H9 (cell line): ENCODE measurements at regions not wholly inside any gene's neighbourhood (a gene's known extent, or its start where the extent isn't known, plus 50 kb on each side); places are given as distances from the start of the nearest gene placed in this dataset.

Experiments used
- DNase-seq: peaks from one replicate; pipeline ENCODE4 v3.0.0-alpha.2; 2017
- H2AFZ ChIP-seq: one replicate; pipeline ENCODE4 v1.6.1; 2013; ENCODE audit warnings: mild to moderate bottlenecking, low read length, control low read depth, moderate library complexity
- H2AK5ac ChIP-seq: 2 replicates; pipeline ENCODE4 v1.6.1; 2013; ENCODE audit warnings: low read length, control low read depth, mixed read lengths; ENCODE audit not compliant: insufficient read length
- H2BK120ac ChIP-seq: one replicate; pipeline ENCODE4 v1.6.1; 2013; ENCODE audit warnings: low read depth, mild to moderate bottlenecking, low read length, control low read depth, inconsistent platforms; ENCODE audit not compliant: poor library complexity, severe bottlenecking
- H2BK12ac ChIP-seq: 2 replicates; pipeline ENCODE4 v1.6.1; 2013; ENCODE audit warnings: low read length, control low read depth, mixed read lengths, low read depth; ENCODE audit not compliant: insufficient read length
- H2BK15ac ChIP-seq: 2 replicates; pipeline ENCODE4 v1.6.1; 2013; ENCODE audit warnings: low read depth, low read length, control low read depth
- H2BK20ac ChIP-seq: one replicate; pipeline ENCODE4 v1.6.1; 2013; ENCODE audit warnings: low read depth, mild to moderate bottlenecking, low read length, control low read depth, inconsistent platforms; ENCODE audit not compliant: poor library complexity, severe bottlenecking
- H2BK5ac ChIP-seq: 2 replicates; pipeline ENCODE4 v1.6.1; 2013; ENCODE audit warnings: low read length, control low read depth, mixed read lengths; ENCODE audit not compliant: insufficient read length
- H3K14ac ChIP-seq: 2 replicates; pipeline ENCODE4 v1.6.1; 2013; ENCODE audit warnings: low read length, control low read depth; ENCODE audit not compliant: insufficient read depth
- H3K18ac ChIP-seq: 2 replicates; pipeline ENCODE4 v1.6.1; 2013; ENCODE audit warnings: low read depth, mild to moderate bottlenecking, mixed read lengths, low read length, control low read depth; ENCODE audit not compliant: insufficient read length
- H3K23ac ChIP-seq: 2 replicates; pipeline ENCODE4 v1.6.1; 2013; ENCODE audit warnings: low read length, control low read depth, mixed read lengths, low read depth; ENCODE audit not compliant: insufficient read length
- H3K23me2 ChIP-seq: 2 replicates; pipeline ENCODE4 v1.6.1; 2013; ENCODE audit warnings: low read depth, mild to moderate bottlenecking, mixed read lengths, low read length, control low read depth; ENCODE audit not compliant: insufficient read length, poor library complexity, severe bottlenecking
- H3K27ac ChIP-seq: 2 replicates; pipeline ENCODE4 v1.5.1; 2013; ENCODE audit warnings: low read length, control low read depth, mixed read lengths, low read depth; ENCODE audit not compliant: insufficient read length
- H3K27me3 ChIP-seq: 2 replicates; pipeline ENCODE4 v1.6.1; 2013; ENCODE audit warnings: low read length, control low read depth, inconsistent platforms; ENCODE audit not compliant: insufficient read depth
- H3K4ac ChIP-seq: 2 replicates; pipeline ENCODE4 v1.6.1; 2013; ENCODE audit warnings: low read depth, mild to moderate bottlenecking, control low read depth, inconsistent platforms, low read length, moderate library complexity
- H3K4me1 ChIP-seq: 2 replicates; pipeline ENCODE4 v1.6.1; 2013; ENCODE audit warnings: low read length, control low read depth, inconsistent platforms; ENCODE audit not compliant: insufficient read depth
- H3K4me2 ChIP-seq: 2 replicates; pipeline ENCODE4 v1.6.1; 2013; ENCODE audit warnings: low read length, control low read depth, mixed read lengths; ENCODE audit not compliant: insufficient read length, insufficient read depth
- H3K56ac ChIP-seq: 2 replicates; pipeline ENCODE4 v1.6.1; 2013; ENCODE audit warnings: low read depth, mild to moderate bottlenecking, mixed read lengths, low read length, control low read depth; ENCODE audit not compliant: insufficient read length
- H3K79me1 ChIP-seq: 2 replicates; pipeline ENCODE4 v1.6.1; 2013; ENCODE audit warnings: low read depth, mild to moderate bottlenecking, moderate library complexity, low read length, control low read depth, inconsistent platforms; ENCODE audit not compliant: insufficient read depth, poor library complexity, severe bottlenecking
- H3K79me2 ChIP-seq: 2 replicates; pipeline ENCODE4 v1.6.1; 2013; ENCODE audit warnings: low read length, control low read depth, inconsistent platforms; ENCODE audit not compliant: insufficient read depth
- H3K9ac ChIP-seq: 2 replicates; pipeline ENCODE4 v1.6.1; 2013; ENCODE audit warnings: low read length, control low read depth, mixed read lengths; ENCODE audit not compliant: insufficient read length; ENCODE audit errors: extremely low read depth
- H3K9me3 ChIP-seq: one replicate; pipeline ENCODE4 v1.6.1; 2013; ENCODE audit warnings: low read depth, low read length, inconsistent platforms; ENCODE audit not compliant: control insufficient read depth
- H3T11ph ChIP-seq: one replicate; pipeline ENCODE4 v1.6.1; 2013; ENCODE audit warnings: mild to moderate bottlenecking, low read length, control low read depth, inconsistent platforms
- H4K20me1 ChIP-seq: one replicate; pipeline ENCODE4 v1.6.1; 2013; ENCODE audit not compliant: control insufficient read depth, insufficient read length, insufficient read depth
- H4K5ac ChIP-seq: 2 replicates; pipeline ENCODE4 v1.6.1; 2013; ENCODE audit warnings: low read depth, mild to moderate bottlenecking, mixed read lengths, low read length, control low read depth; ENCODE audit not compliant: insufficient read length
- H4K8ac ChIP-seq: replicated peaks from 2 replicates; pipeline ENCODE4 v1.6.1; 2013; ENCODE audit warnings: low read length, control low read depth, mixed read lengths, low read depth; ENCODE audit not compliant: insufficient read length
- H4K91ac ChIP-seq: 2 replicates; pipeline ENCODE4 v1.6.1; 2013; ENCODE audit warnings: low read depth, mild to moderate bottlenecking, moderate library complexity, mixed read lengths, low read length, control low read depth; ENCODE audit not compliant: insufficient read length
- H3K27ac Mint-ChIP-seq, 3 experiments: 2 replicates in 2 of 3; 3 replicates in 1 of 3; pipeline ENCODE4 v1.8.0; 2020 to 2021; ENCODE audit warnings: mixed read lengths in 3 of 3, mild to moderate bottlenecking in 1 of 3, moderate library complexity in 1 of 3
- H3K27me3 Mint-ChIP-seq: 2 replicates; pipeline ENCODE4 v1.8.0; 2021; ENCODE audit warnings: low read depth, mild to moderate bottlenecking, moderate library complexity, mixed read lengths
- H3K36me3 Mint-ChIP-seq, 3 experiments: 2 replicates in 2 of 3; 3 replicates in 1 of 3; pipeline ENCODE4 v1.8.0; 2020 to 2021; ENCODE audit warnings: low read depth in 3 of 3, mixed read lengths in 3 of 3; ENCODE audit not compliant: insufficient read depth in 1 of 3
- H3K4me1 Mint-ChIP-seq, 2 experiments: 2 replicates each; pipeline ENCODE4 v1.8.0; 2020; ENCODE audit warnings: mixed read lengths in 2 of 2
- H3K4me3 Mint-ChIP-seq, 2 experiments: 2 replicates in 1 of 2; 3 replicates in 1 of 2; pipeline ENCODE4 v1.8.0; 2020 to 2021; ENCODE audit warnings: mild to moderate bottlenecking in 2 of 2, mixed read lengths in 2 of 2, moderate library complexity in 1 of 2
- H3K9me3 Mint-ChIP-seq, 2 experiments: 2 replicates in 1 of 2; 3 replicates in 1 of 2; pipeline ENCODE4 v1.8.0; 2020; ENCODE audit warnings: mild to moderate bottlenecking in 2 of 2, mixed read lengths in 2 of 2, moderate library complexity in 1 of 2
- CTCF ChIP-seq: fragments of 200-600 bp; sonication (generic); conservative IDR thresholded peaks from 3 replicates; pipeline ENCODE4 v1.8.0; 2021; ENCODE audit warnings: antibody characterized with exemption, mild to moderate bottlenecking
- WGBS: extraction: QIAGEN DNeasy Blood & Tissue Kit; methylation state at CpG from one replicate; pipeline ENCODE4 v1.1.7; 2013; ENCODE audit warnings: missing lambda C conversion rate, low lambda C conversion rate, mixed read lengths; ENCODE audit not compliant: insufficient read length; ENCODE audit errors: extremely low coverage; 5-methylcytosine and 5-hydroxymethylcytosine counted together

GRCh38 chr7:118629898-118630438, 405.5 kb downstream of the ANKRD7 start:
- H3K27me3 ChIP-seq, result no peaks in the 10 kb centered on the region
- no peak overlapping the region for H2BK5ac ChIP-seq
- no peak overlapping the region for H4K8ac ChIP-seq
- H3T11ph ChIP-seq, result no peak overlapping the region
- no peak for DNase-seq
- no peak overlapping the region for H3K23ac ChIP-seq
- no peak overlapping the region for H3K9ac ChIP-seq
- WGBS, result no CpG with 5 or more reads among the region's 2 CpGs
- no peak overlapping the region for H2AFZ ChIP-seq
- H3K27ac ChIP-seq, result no peak overlapping the region
- no peaks in the 10 kb centered on the region for H4K20me1 ChIP-seq
- H2BK12ac ChIP-seq, result no peak overlapping the region
- H3K36me3 Mint-ChIP-seq, result peaks cover 5 to 12% (median 8%) of the 10 kb centered on the region in 3 experiments
- H2BK15ac ChIP-seq, result no peak overlapping the region
- H3K4me3 Mint-ChIP-seq, result no peak overlapping the region
- H3K14ac ChIP-seq, result no peak overlapping the region
- H3K4ac ChIP-seq, result no peak overlapping the region
- H2BK20ac ChIP-seq, result no peak overlapping the region
- peaks cover 4% of the 10 kb centered on the region; the same call in 1 of the 2 replicates for H3K4me1 ChIP-seq
- H4K5ac ChIP-seq, result no peak overlapping the region
- H3K56ac ChIP-seq, result no peak overlapping the region
- H3K23me2 ChIP-seq, result no peaks in the 10 kb centered on the region
- TF ChIP-seq CTCF, result no peak
- H3K79me2 ChIP-seq, result no peaks in the 10 kb centered on the region
- no peak overlapping the region for H3K4me2 ChIP-seq
- H3K79me1 ChIP-seq, result no peaks in the 10 kb centered on the region
- H3K18ac ChIP-seq, result no peak overlapping the region
- H2AK5ac ChIP-seq, result no peak overlapping the region
- H3K27ac Mint-ChIP-seq, result peak overlapping the region in 2 of 3 experiments; percentile 53 to 59; a peak in 3 of 7 replicates
- peaks cover 24 to 25% of the 10 kb centered on the region in 2 experiments for H3K4me1 Mint-ChIP-seq
- H3K9me3 Mint-ChIP-seq, result peaks cover 7 to 12% of the 10 kb centered on the region in 2 experiments
- peaks cover 12% of the 10 kb centered on the region for H3K9me3 ChIP-seq
- H3K27me3 Mint-ChIP-seq, result no peaks in the 10 kb centered on the region
- no peak overlapping the region for H2BK120ac ChIP-seq
- no peak overlapping the region for H4K91ac ChIP-seq
